ENCODE measurements at regions not wholly inside any gene's neighbourhood (a gene's known extent, or its start where the extent isn't known, plus 50 kb on each side); places are given as distances from the start of the nearest gene placed in this dataset.

DNA sequence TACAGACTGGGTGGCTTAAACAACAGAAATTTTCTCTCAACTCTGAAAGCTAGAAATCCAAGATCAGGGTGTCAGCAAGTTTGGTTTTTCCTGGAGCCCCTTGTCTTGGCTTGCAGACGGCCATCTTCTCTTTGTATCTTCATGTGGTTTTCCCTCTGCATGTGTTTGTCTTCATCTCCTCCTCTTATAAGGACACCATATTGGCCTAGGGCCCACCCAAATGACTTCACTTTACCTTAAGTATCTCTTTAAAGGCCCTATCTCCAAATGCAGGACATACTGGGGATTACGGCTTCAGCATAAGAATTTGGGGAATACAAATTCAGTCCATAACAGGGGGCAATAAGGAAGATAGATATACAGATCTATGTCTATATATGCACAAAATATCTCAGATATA is 187.9 kb downstream of the MTCL1 start:
- no peak overlapping the region for H3K4me2 ChIP-seq (ENCODE audit: low read length)
- CTCF ChIA-PET (ENCODE audit: unreplicated experiment) = no interaction called here

DNA sequence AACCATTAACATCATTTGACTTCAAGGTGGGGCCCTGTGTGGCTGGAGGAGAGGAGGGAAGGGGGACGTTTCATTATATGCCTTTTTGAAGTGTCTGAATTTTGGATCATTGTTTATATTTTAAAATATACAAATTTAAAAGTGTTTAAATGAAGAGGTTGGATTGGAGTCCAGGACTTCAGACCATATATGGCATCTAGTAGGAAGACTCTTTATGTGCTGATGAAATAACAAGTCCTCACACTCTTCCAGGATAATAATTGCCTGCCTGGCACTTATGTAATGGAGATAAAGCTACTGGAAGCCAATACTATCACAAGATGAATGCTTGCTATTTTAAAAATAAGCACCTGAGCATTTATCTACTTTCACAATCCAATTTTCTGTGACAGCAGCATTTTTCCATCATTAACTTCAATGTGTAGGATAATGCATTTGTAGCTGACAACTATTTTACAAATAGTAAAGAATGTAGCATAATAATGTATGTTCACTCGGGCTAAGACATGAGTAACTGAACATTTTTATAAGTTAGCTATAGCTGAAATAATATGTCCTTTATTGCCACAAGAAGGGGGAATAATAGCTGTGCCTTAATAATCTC is 188.4 kb downstream of the MTCL1 start:
- ChIA-PET POLR2A (interaction anchor here (0.6 to 1.8 kb wide), 3 partner anchors 13 to 361 kb away, joined by 3 to 7 read pairs (median 6); no protein-coding TSS in a partner anchor), CTCF (ENCODE audit: unreplicated experiment) (no interaction called here)
- H3K79me2 ChIP-seq (ENCODE audit: insufficient read depth, low read depth, low read length) = no peaks in the 10 kb centered on the region
- no peak overlapping the region for H2AFZ ChIP-seq (ENCODE audit: low read length)
- H3K36me3 ChIP-seq (ENCODE audit: insufficient read depth, low read length) = no peaks in the 10 kb centered on the region
- no peaks in the 10 kb centered on the region for H3K9me2 ChIP-seq (ENCODE audit: insufficient read depth, low read length)
- no peak for TF ChIP-seq EZH2phosphoT487 (IDR thresholded peaks at IDR 0.05; ENCODE audit: borderline replicate concordance, low read depth, low read length)
- TF ChIP-seq, protein P1, sequence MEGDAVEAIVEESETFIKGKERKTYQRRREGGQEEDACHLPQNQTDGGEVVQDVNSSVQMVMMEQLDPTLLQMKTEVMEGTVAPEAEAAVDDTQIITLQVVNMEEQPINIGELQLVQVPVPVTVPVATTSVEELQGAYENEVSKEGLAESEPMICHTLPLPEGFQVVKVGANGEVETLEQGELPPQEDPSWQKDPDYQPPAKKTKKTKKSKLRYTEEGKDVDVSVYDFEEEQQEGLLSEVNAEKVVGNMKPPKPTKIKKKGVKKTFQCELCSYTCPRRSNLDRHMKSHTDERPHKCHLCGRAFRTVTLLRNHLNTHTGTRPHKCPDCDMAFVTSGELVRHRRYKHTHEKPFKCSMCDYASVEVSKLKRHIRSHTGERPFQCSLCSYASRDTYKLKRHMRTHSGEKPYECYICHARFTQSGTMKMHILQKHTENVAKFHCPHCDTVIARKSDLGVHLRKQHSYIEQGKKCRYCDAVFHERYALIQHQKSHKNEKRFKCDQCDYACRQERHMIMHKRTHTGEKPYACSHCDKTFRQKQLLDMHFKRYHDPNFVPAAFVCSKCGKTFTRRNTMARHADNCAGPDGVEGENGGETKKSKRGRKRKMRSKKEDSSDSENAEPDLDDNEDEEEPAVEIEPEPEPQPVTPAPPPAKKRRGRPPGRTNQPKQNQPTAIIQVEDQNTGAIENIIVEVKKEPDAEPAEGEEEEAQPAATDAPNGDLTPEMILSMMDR (conservative IDR thresholded peaks at IDR 0.05; ENCODE audit: low read length) = no peak
- no peak overlapping the region for H3K4me3 ChIP-seq (ENCODE audit: low read depth, low read length, poor library complexity, severe bottlenecking)
- intact Hi-C loops (cut with micrococcal nuclease; ENCODE audit: unreplicated experiment) = no loop called here
- no peaks in the 10 kb centered on the region for H4K20me1 ChIP-seq (ENCODE audit: insufficient read depth, low read length)
- BruUV-seq (replicated peaks) = no TSS peak
- H3K9me3 ChIP-seq (ENCODE audit: low read length) = no peaks in the 10 kb centered on the region
- no peak overlapping the region for H3K4me2 ChIP-seq (ENCODE audit: low read length)
- no peaks in the 10 kb centered on the region for H3K4me1 ChIP-seq (ENCODE audit: insufficient read depth, low read length, poor library complexity, severe bottlenecking)
- H3K27ac ChIP-seq (ENCODE audit: low read depth, low read length, poor library complexity, severe bottlenecking) = no peak overlapping the region
- no peak for DNase-seq (ENCODE audit: low spot score)

More for the DNA sequence above, 187.9 kb downstream of the MTCL1 start:
- no peaks in the 10 kb centered on the region for H3K36me3 ChIP-seq (ENCODE audit: insufficient read depth, low read length)
- no peak for TF ChIP-seq EZH2phosphoT487 (IDR thresholded peaks at IDR 0.05; ENCODE audit: borderline replicate concordance, low read depth, low read length)
- TF ChIP-seq, protein P1 (conservative IDR thresholded peaks at IDR 0.05; ENCODE audit: low read length) = no peak
- no peaks in the 10 kb centered on the region for H3K4me1 ChIP-seq (ENCODE audit: insufficient read depth, low read length, poor library complexity, severe bottlenecking)
- H3K79me2 ChIP-seq (ENCODE audit: insufficient read depth, low read depth, low read length) = no peaks in the 10 kb centered on the region
- H3K9me2 ChIP-seq (ENCODE audit: insufficient read depth, low read length) = no peaks in the 10 kb centered on the region
- H4K20me1 ChIP-seq (ENCODE audit: insufficient read depth, low read length) = no peaks in the 10 kb centered on the region
- POLR2A ChIA-PET = interaction anchor here (0.6 to 1.8 kb wide), 2 partner anchors 10 to 17 kb away, joined by 3 to 6 read pairs; no protein-coding TSS in a partner anchor
- H3K4me3 ChIP-seq (ENCODE audit: low read depth, low read length, poor library complexity, severe bottlenecking) = no peak overlapping the region
- DNase-seq (ENCODE audit: low spot score) = no peak
- no peak overlapping the region for H2AFZ ChIP-seq (ENCODE audit: low read length)
- no peaks in the 10 kb centered on the region for H3K9me3 ChIP-seq (ENCODE audit: low read length)
- no peak overlapping the region for H3K27ac ChIP-seq (ENCODE audit: low read depth, low read length, poor library complexity, severe bottlenecking)
- intact Hi-C loops (cut with micrococcal nuclease; ENCODE audit: unreplicated experiment) = no loop called here
- BruUV-seq (replicated peaks) = no TSS peak

DNA sequence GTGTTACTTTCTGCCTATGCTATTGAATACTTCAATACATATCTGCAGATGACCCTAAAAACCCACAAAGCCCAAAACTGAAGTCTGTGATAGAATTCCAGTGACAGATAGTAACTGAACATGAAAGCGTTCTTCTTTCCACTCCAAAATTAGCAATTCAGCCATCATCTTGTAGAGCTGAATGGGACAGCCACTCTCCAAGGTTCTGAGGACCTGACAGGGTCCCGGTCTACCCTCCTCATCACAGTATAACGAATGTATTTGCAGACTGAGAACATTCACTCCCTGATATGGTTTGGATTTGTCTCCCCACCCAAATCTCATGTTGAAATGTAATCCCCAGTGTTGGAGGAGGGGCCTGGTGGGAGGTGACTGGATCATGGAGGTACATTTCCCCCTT is 189.5 kb downstream of the MTCL1 start:
- Histone ChIP-seq H4K20me1 (ENCODE audit: insufficient read depth, low read length) (no peaks in the 10 kb centered on the region), H3K27ac (ENCODE audit: low read depth, low read length, poor library complexity, severe bottlenecking) (no peak overlapping the region), H3K4me2 (ENCODE audit: low read length) (no peak overlapping the region), H3K79me2 (ENCODE audit: insufficient read depth, low read depth, low read length) (no peaks in the 10 kb centered on the region), H2AFZ (ENCODE audit: low read length) (no peak overlapping the region), H3K4me1 (ENCODE audit: insufficient read depth, low read length, poor library complexity, severe bottlenecking) (peaks cover 7% of the 10 kb centered on the region), H3K4me3 (ENCODE audit: low read depth, low read length, poor library complexity, severe bottlenecking) (no peak overlapping the region), H3K9me2 (ENCODE audit: insufficient read depth, low read length) (no peaks in the 10 kb centered on the region), H3K9me3 (ENCODE audit: low read length) (no peaks in the 10 kb centered on the region), H3K36me3 (ENCODE audit: insufficient read depth, low read length) (no peaks in the 10 kb centered on the region)
- ChIA-PET CTCF (ENCODE audit: unreplicated experiment) (no interaction called here), POLR2A (interaction anchor here (0.8 to 1.8 kb wide), 3 partner anchors 15 to 359 kb away, joined by 3 to 6 read pairs (median 3); no protein-coding TSS in a partner anchor)
- no peak for TF ChIP-seq EZH2phosphoT487 (IDR thresholded peaks at IDR 0.05; ENCODE audit: borderline replicate concordance, low read depth, low read length)
- TF ChIP-seq, protein P1 (conservative IDR thresholded peaks at IDR 0.05; ENCODE audit: low read length) = no peak
- DNase-seq (ENCODE audit: low spot score) = no peak
- BruUV-seq (replicated peaks) = no TSS peak
- intact Hi-C loops (cut with micrococcal nuclease; ENCODE audit: unreplicated experiment) = no loop called here

All from OCI-LY7 (cell line).